ENCODE measurements at regions not wholly inside any gene's neighbourhood (a gene's known extent, or its start where the extent isn't known, plus 50 kb on each side); places are given as distances from the start of the nearest gene placed in this dataset.
"Not testable (repeated sequence)": the region's sequence is repeated elsewhere in the genome, so short reads cannot be mapped to it uniquely, and the experiment has no call there.

DNA sequence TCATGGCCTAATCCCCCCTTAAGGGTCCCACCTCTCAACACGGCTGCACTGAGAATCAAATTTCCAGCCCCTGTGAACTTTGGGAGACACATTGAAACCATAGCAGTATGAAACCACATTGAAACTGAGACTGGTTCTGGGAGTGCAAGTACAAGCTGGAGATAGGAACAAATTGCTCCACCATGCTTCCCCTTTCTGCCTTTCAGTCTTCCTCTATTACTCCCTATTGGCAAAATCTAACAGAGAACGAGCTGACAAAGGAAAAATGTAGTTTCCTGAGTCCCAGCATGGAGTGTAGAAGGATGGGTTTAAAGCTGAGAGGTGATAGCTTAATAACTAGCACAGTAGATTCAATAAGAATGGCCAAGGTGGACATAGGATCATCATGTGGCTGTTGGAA is 161.7 kb upstream of the RPL34 start:
- DNase-seq (ENCODE audit: low read depth): no peak

DNA sequence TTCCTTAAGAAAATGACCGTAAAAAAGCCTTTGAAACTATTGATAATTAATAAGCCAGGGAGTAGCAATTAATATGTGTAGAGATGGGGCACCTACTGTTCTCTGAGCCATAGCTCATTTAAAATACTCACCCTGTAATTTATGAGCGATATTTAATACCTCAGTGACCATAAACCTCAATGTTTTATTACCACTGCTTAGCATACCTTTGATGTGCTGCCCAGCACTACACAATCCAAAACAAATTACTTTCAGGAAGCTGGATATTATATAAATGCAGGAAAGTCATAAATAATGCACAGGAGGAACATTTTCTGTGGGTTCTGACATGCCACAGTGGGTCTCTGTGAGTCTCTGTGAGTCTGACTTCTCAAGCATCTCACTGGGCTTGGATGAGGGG is 166.1 kb upstream of the RPL34 start:
- no peak for DNase-seq (ENCODE audit: low read depth)

DNA sequence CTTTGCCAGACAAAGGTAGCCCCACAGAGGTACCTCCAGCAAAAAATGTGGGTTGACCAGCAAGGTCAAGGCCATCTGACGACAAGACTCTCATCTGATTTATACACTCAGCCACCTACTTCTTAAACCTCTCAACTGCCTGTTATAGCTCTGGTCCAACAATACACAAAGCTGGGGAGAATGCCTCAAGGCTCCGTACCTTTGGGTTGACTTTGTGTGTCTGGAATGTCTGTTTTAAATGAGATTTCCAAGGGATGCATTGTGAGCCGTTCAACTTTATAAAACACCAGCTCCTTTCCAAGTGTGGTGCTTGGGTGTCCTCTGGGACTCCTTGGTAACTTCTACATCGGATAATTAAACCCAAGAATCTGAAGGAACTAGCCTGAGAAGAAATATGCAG is 167.0 kb upstream of the RPL34 start:
- DNase-seq (ENCODE audit: low read depth): no peak

DNA sequence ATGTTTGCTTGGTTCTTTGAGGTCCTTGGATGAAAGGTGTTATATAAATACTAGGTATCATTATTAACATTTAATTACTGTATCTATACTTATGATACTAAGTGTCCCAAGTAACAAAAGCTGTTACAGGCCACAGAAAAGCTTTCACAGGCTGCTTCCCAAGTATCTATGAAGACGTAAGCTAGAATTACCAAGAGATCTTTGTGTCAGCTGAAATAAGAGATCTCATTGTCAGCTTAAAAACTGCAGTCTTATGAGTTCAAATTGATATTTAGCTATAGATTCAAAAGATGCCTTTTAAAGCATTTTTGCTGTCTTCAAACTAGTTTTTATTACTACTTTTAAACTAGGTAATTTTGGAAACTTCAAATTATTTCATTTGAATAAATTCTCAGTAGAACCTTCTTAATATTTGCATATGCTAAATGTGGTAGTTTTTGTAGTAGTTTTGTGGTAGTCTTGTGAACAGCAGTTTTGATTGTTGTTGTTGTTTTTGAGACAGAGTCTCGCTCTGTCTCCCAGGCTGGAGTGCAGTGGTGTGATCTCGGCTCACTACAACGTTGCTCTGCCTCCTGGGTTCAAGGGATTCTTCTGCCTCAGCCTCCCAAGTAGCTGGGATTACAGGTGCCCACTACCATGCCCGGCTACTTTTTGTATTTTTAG is 170.0 kb upstream of the RPL34 start:
- no peak for DNase-seq (ENCODE audit: low read depth)

DNA sequence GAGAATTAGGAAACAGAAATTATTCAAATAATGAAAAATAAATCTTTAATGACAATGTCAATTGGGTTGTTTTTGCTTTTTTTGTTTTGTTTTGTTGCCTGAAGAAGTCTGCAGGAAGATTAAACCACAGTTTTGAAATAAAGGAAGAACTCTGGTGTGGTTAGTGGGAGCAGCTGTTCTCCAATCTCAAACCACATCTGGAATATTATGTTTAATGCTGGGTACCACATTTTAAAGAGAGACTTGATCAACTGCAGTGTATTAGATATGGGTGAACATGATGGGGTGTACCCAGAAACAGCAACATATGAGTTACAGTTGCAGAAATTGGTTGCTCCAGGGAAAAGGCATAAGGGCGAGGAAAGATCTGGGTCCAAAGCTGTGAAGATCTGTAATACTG is 171.2 kb upstream of the RPL34 start:
- DNase-seq (ENCODE audit: low read depth): no peak

DNA sequence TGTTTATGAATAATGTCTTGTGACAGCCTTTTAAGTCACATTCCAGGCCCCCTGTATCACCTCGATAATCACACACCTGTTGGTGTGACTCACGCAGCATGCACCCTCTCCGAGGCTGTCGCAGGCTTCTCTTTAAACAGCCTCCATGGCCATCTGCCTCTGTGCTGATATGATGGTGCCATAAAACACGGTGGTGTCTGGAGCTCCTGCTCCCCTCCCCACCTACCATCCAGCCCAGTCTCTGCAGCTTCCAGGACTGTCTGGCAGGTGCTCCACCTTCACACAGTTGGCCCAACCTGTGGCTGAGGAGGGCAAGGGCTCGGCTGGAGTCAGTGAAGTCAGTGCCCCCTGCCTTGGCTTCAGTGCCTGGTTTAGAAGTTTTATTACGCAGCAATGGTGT is 173.8 kb upstream of the RPL34 start:
- DNase-seq (ENCODE audit: low read depth): no peak

DNA sequence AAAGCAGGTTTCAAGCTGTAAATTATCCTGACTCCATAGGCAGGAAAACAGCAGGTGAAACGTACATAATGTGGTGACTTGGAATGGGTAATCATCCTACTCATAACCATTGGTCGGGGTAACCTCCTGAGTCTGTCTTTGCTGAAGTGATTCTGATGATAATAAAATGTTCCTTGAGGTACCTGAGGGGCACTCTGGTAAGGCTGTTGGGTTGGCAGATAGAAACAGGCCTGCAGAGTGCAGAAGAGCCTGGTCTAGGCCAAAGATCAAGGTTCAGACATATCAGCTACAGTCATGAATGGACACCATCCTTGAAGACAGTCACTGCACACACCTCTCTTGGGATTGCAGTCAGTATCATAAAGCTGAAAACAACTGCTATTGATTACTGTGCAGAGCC is 174.7 kb upstream of the RPL34 start:
- DNase-seq (ENCODE audit: low read depth): no peak

DNA sequence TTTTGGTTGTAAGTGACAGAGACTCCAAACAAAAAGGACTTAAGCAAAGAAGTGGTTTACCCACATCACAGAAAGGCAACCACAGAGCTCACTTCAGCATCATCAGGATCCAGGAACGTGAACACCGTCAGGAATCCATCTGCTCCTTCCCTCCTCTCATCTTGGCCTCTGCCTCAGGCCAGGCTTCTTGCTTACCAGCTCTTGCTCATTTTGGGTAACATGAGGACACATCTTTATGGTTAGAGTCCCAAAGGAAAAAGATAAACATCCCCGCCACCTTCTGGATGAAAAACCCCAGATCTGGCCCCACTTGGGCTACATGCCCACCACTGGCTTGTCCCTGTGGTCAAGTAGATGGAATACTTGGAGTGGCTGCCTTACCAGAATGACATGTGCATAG is 176.8 kb upstream of the RPL34 start:
- DNase-seq (ENCODE audit: low read depth): no peak

DNA sequence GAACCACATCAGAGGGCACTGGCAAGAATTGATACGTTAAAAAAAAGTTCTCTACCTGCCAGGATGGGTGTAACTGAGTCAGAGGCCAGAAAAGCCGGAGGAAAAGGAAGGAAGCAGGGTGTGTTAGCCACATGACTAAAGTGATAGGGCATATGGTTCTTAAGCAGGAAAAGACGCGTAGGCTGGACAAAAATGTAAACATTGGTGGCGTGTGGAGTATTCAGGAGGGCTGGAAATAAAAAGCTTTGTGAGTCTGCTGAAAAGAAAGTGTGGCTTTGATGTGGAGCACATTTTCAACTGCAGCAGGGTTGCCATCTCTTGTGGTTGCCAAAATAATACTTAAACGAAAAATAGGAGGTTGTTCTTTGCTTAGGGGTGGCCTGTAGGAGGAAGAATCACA is 186.5 kb upstream of the RPL34 start:
- DNase-seq (ENCODE audit: low read depth): no peak

DNA sequence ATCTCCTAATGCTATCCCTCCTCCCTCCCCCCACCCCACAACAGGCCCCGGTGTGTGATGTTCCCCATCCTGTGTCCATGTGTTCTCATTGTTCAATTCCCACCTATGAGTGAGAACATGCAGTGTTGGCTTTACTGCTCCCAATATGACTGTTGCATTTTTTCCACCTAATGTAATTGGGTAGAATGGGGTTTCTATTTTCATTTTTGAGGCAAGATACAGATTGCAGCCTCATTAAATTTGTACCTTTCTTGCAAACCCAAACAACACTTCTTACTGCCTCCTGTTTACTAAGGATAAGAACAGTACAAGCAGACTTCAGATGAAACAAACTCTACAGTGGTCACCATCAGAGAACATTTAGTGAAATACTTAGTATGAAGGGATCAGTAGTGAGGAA is 187.0 kb upstream of the RPL34 start:
- DNase-seq (ENCODE audit: low read depth): not testable (repeated sequence)

DNA sequence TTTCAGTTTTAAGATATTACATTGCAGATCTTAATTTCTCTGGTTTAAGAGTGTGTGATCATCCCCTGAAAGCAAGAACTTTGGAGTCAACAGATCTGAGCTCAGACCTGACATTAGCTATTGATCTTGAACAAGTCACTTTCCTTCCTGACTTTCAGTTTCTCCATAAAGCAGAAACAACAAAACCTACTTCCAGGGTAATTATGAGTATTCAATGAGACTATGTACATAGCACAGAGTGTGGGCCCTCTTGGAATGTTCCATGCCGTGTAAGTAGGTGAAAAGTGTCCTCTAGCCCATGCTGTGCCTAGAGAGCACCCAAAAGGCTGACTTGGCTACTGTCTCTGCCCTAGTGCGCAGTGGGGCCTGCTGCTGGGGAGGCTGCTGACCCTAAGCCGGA is 188.0 kb upstream of the RPL34 start:
- no peak for DNase-seq (ENCODE audit: low read depth)

DNA sequence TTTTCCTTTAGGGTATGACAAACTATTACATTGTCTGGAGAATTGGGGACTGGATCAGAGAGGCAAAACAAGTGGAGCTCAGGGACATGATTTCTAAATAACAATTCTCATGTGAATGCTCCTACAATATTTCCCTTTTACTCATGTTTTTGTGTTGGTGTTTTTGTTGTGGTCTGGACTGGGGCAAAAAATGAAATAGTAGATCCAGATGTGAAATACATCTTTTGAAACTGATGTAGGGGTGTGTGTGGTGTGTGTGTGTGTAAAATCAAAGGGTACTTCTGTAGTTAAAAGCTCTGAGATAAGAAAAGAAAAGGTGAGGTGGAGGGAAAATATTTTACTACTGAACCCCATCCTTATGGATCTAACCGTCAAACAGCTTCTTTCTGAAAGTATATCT is 188.4 kb upstream of the RPL34 start:
- no peak for DNase-seq (ENCODE audit: low read depth)

DNA sequence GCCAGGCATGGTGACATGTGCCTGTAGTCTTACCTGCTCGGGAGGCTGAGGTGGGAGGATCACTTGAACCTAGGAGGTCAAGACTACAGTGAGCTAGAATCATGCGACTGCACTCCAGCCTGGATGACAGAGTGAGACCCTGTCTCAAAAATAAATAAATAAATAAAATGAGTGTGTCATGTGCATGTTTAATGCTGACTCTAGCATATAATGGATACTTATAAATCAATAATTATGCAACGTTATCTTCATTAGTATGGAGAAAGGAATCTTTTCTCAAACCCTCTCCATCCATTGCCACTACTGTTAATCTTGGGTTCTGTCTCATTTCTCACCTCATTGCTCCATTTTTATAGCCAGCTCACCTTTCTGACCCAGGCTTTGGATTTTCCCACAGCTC is 189.5 kb upstream of the RPL34 start:
- DNase-seq (ENCODE audit: low read depth): no peak

DNA sequence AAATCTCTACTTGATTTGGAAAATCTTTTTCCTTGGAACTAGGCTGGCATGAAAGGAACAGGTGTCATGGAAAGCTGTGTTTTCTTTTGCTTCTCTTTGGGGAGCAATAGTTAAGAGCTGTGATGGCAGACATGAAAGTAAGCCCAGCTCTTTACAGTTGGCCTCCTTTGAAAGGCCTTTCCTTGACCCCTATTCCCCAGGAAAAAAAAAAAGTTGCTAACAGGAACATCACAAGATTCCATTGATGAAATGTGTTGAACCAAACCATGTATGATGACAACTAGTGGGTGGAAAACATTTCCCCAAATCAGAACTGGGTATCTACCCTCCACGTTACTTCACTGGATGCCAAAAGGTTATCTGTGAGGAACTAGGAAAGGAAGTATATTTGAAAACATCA is 190.7 kb upstream of the RPL34 start:
- no peak for DNase-seq (ENCODE audit: low read depth)

DNA sequence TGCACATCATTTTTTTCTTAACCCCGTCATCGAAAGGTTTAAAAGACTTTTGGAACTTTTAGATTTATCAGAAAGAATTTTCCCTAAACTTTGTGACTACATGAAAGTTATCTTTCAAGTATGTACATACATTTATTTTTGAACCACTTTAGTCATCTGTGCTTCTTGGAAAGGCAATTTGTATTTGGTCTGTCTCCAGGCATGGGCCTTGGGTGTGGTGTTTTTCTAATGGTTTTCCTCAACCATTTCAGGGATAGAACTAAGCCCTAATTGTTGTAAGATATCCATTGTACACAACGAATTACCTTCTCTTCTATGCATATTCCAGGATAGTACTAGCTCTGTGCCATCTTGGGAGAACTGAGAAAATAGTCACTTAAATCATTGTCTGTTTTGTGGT is 191.5 kb upstream of the RPL34 start:
- no peak for DNase-seq (ENCODE audit: low read depth)

DNA sequence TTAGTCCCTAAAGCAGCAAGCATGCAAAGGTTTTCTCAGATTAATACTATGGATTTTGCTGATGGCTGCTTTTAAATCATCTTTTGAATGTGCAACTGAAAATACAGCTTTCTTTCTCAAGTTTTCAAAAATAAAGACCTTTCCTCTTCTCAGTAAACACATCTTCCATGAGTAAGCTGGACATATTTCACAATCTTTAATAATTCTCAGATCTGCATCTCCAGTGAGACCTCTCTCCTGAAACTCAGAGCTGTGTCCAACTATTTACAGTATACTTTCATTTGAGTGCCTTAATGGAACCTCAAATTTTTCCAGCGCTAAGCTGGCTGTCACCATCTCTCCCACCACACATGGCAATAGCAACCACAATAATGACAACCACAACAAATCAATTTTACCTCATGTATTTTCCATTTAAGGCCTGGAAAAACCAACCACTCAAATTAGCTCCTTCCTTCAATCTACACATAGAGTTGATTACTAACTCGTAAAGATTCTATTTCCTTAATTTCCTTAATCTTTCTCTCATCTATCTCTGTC is 192.4 kb upstream of the RPL34 start:
- no peak for DNase-seq (ENCODE audit: low read depth)

DNA sequence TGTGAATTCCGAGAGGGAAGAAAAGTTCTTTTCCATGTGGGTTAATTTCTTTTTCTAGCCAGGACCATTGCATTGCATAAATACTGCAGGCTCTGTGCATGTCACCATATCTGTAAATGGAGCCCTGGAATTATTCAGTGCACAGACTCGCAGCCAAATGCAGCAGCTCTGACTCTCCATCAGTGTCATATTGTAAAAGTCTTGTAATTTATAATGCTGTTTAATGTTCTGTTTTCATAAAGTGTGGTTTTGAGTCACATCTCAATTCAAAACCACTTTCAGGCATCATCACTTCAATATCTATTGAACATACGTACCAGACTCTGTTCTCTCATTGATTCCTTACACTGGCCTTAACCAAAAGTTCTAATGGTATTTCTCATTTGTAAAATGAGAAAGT is 193.9 kb upstream of the RPL34 start:
- no peak for DNase-seq (ENCODE audit: low read depth)

DNA sequence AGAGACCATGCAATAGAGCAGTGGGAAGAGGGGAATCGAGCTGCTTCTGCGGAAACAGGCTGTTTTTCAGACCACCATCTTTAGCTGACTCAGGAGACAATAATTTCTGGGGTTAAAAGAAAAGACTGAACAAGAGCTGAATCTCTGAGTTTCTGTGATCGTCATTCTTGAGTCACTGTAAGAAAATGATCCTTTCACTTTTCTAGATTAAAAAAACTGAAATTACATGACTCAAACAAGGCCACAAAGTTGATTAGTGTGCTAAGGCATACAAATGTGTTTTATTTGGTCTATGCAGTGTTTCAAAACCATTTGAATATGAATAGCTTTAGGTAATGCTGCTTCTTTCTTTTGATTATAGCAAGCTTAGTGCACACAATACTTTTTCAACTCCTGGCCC is 194.4 kb upstream of the RPL34 start:
- DNase-seq (ENCODE audit: low read depth): no peak

DNA sequence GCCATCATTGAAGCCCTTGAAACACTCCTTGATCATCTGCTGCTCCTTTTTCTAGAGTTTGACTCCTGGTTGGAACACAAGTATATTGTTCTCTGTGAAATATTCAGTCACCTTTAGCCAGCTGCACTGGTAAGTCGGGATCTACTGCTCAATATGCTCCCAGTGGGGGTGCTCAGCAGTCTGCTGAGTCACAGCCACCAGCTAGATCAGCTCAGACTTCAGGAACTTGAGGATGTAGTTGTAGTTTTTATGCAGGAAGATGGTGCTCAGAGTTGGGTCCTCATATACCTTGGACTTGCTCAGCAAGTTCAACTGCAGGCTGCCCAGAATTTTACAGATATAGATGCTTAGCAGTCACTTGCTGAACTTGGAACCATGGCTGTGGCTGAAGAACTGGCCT is 202.5 kb upstream of the RPL34 start:
- no peak for DNase-seq (ENCODE audit: low read depth)

DNA sequence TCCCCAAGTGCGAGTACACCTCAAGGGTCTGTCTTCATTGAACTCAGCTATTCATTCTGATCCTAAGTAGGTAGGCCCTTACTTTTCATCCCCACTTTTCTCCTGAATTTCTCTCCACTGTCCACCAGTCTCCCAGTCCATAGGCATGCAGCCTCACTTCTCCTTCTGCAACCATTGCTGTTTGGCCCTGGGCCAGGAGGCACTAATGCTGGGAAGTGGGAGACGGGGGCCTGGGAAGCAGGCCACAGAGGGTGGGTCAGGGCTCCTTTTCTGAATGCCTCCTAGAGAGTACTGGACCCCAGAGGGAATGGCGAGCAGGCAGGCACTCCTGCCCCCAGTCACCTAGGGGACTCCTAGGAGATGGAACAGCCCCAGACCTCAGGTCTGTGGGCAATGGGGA is 203.5 kb upstream of the RPL34 start:
- DNase-seq (ENCODE audit: low read depth): no peak

DNA sequence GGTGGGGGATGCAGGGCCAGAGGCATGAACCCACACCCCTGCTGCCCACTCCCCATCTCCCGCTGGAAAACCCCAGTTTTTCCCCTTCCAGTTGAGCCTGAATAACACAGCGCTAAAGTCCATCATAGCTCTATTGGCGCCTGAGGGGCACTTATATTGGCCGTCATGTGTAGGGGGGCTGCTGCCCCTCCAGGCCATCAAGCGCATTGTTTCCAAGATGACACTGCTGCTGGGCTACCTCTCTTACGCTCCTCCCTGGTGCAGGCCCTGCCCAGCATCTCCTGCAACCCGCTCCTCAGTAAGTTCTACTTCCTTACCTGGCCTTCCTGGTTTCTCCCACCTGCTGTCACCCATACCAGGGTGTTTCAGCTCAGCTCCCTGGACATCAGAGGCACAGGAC is 205.0 kb upstream of the RPL34 start:
- no peak for DNase-seq (ENCODE audit: low read depth)

DNA sequence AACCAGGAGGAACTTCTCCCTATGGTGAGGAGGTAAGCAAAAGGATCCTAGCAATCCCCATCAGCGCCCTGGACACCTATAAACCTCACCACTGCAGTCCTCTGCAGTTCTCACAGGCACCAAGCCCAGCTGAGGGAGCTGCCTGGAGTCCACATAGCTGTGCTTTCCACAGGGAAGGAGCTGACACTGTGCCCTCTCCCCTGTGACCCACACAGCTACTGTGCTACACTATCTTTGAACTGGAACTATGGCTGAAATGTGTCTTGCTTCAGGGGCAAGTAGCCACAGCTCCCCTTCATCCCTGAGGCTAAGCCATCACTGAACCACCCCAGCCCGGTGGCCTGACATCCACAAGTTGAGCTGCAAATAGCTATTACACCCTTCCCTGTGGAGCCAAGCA is 208.5 kb upstream of the RPL34 start:
- no peak for DNase-seq (ENCODE audit: low read depth)

DNA sequence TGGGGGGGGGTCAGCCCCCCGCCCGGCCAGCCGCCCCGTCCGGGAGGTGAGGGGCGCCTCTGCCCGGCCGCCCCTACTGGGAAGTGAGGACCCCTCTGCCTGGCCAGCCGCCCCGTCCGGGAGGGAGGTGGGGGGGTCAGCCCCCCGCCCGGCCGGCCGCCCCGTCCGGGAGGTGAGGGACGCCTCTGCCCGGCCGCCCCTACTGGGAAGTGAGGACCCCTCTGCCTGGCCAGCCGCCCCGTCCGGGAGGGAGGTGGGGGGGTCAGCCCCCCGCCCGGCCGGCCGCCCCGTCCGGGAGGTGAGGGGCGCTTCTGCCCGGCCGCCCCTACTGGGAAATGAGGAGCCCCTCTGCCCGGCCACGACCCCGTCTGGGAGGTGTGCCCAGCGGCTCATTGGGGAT is 210.7 kb upstream of the RPL34 start:
- not testable (repeated sequence) for DNase-seq (ENCODE audit: low read depth)

DNA sequence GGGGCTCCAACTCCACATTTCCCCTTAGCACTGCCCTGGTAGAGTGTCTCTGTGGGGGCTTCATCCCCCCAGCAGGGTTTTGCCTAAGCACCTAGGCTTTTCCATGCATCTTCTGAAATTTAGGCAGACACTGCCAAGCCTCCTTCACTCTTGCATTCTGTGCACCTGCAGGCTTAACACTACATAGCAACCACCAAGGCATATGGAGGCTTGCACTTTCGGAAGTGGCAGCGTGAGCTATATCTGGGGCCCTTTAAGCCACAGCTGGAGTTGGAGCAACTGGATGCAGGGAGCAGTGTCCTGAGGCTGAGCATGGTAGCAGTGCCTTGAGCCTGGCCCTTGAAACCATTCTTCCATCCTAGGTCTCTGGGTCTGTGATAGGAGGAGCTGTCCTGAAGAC is 214.8 kb upstream of the RPL34 start:
- DNase-seq (ENCODE audit: low read depth): no peak

DNA sequence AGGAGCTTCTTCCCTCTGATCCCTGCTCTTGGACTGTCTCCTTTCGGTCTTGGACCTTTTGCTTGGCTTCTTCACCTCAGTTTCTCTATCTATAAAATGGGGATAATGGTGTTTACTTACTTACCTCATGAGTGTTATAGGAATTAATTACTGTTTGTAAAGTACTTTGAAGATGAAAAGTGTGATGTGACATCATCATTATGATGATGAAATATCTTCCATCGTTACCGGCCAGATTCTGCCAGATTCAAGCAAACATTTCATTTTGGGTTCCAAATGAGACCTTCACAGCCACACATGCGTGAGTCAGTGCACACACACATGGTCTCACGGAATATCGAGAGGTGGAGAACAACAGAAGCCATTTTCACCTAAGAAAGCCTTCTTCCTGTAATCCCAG is 220.1 kb upstream of the RPL34 start:
- no peak for DNase-seq (ENCODE audit: low read depth)
